Fibroblast of mammary gland (primary cell): ENCODE measurements at regions not wholly inside any gene's neighbourhood (a gene's known extent, or its start where the extent isn't known, plus 50 kb on each side); places are given as distances from the start of the nearest gene placed in this dataset.
A peak's percentile ranks its signal among the peaks of the same experiment; 100 is the strongest.
"Not testable (repeated sequence)": the region's sequence is repeated elsewhere in the genome, so short reads cannot be mapped to it uniquely, and the experiment has no call there.

Source experiments
- DNase-seq: peaks from one replicate; pipeline ENCODE4 v3.0.0-alpha.2; 2010; ENCODE audit warnings: low read depth
- H3K4me3 ChIP-seq: 2 replicates; pipeline ENCODE4 v1.5.1; 2011; ENCODE audit warnings: low read depth, mild to moderate bottlenecking, low read length, moderate library complexity; ENCODE audit not compliant: control insufficient read depth

GRCh38 chr1:149321732-149322016 is 153.2 kb upstream of the NBPF19 start:
- not testable (repeated sequence) for DNase-seq, H3K4me3 ChIP-seq

DNA sequence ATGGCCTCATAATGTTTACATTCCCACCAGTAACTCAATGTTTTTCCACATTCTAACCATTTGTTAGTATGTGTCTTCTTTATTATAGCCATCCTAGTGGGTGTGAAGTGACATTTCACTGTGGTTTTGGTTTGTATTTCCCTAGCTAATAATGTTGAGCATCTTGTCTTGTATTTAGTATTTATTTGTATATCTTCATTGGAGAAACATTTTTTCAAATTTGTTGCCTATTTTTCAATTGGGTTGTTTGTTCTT is 144.8 kb upstream of the NBPF19 start:
- H3K4me3 ChIP-seq, DNase-seq: not testable (repeated sequence)

DNA sequence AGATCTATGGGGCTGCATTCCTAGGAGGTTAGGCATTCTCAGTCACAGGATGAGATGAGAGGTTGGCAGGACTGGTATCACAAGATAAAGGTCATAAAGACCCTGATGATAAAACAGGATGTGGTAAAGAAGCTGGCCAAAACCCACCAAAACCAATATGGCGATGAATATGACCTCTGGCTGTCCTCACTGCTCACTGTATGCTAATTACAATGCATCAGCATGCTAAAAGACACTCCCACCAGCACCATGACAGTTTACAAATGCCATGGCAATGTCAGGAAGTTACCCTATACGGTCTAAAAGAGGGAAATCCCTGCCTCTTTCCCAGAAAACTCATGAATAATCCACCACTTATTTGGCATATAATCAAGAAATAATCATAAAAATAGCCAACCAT is 138.8 kb upstream of the NBPF19 start:
- not testable (repeated sequence) for DNase-seq, H3K4me3 ChIP-seq

DNA sequence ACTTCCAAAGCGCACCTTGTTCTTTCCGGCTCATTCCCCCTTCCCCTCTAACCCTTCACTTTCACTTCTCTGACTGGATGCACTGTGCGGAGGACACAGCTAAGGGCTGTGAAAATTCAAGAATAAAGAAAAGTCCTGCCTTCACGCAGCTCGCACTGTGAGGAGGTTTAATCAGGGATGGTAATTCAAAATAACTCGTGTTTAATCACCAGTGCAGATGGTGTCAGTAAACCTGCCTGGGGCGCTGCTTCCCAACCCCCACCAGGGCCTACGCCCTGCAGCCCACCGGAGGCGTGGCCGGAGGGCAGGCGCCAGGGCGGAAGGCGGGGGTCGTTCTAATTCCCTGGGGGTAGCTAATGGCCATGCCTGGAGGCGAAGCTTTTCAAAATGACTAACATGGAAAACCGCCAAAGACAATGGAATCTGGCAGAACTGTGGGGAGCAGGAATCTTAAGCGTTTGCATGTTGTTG is 136.6 kb upstream of the NBPF19 start:
- not testable (repeated sequence) for H3K4me3 ChIP-seq, DNase-seq

DNA sequence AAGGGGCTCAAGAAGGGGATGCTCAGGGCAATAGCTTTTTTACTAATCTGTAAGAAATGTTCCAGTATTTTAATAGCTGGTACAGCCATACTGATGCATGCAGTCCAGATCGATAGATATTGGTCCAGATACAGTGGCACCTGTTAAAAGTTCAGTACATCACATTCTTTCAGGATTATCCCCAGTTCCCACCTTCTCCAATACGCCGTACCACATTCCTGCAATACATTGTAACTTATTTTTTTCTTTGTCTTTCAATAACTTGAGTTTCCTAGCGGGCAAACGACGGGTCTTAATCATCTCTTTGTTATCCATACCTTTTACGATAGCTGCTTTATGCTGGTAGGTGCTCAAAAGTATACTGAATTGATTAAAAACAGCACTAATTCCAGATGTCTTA is 136.1 kb upstream of the NBPF19 start:
- DNase-seq, H3K4me3 ChIP-seq: not testable (repeated sequence)

DNA sequence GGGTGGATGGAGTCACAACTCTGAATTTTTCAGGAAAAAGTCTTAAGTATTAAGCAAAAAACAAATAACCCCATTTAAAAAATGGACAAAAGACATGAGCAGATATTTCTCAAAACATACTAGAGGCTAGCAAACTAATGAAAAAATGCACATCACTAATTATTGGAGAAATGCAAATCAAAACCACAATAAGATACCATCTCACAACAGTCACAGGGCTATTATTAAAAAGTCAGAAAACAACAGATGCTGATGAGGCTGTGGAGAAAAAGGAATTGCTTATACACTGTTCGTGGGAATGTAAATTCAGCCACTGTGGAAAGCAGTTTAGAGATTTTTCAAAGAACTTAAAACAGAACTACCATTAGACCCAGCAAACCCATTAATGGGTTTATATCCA is 125.4 kb upstream of the NBPF19 start:
- not testable (repeated sequence) for H3K4me3 ChIP-seq, DNase-seq

- not testable (repeated sequence) for DNase-seq, H3K4me3 ChIP-seq
These were observed 122.6 kb upstream of the NBPF19 start for GRCh38 chr1:149352205-149352604.

DNA sequence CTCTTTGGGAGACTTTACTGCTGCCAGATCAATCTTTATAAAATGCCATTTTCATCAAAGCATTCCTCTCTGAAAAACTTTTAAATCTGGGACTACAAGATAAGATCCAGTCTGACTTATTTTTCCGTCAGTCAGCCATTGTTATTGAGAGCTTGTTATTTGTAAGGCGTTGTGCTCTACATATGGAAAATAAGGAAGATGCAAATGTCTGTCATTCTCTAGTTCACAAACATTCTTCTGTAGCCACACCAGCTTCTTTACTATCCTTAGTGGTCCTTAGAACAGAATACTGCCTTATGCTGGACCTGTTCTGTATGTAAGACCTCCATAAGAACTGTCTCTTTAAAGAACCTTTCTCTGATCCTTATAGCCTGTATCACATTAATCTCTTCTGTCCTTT is 120.3 kb upstream of the NBPF19 start:
- DNase-seq, H3K4me3 ChIP-seq: not testable (repeated sequence)

DNA sequence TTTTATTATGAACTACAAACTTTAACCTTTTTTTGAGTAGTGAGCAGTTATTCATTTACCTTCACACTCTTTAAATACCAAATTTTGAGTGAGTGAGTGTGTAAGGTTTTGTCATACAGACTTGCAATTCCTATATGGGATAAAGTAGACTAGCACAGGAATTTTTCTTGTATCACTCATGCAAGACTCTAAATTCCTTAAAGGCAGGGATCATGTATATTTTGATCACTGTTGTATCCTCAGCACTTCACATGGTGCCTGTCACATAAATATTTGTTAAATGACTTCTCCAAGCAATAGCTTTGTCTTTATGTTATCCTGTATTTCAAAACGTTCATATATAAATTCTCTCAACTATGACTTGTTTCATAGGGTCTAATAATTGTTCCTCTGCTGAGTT is 119.1 kb upstream of the NBPF19 start:
- H3K4me3 ChIP-seq, DNase-seq: not testable (repeated sequence)

DNA sequence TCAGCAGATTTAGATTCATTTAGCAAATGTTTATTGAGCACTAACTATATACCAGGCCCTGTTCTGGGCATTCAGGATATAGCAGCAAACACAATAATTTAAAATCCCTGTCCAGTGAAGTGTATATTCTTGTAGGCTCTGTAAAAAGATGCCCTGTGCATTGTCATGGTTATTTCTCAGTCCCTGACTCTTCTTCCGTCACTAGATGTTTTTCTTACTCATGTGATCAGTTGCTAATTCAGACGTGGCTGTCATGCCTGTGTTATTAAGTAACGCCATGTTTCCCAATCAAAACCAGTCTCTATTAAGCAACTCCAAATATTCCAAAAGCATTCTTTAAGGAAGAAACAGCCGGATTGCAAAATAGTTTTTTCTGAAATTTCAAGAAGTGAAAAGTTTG is 118.7 kb upstream of the NBPF19 start:
- H3K4me3 ChIP-seq, DNase-seq: not testable (repeated sequence)

DNA sequence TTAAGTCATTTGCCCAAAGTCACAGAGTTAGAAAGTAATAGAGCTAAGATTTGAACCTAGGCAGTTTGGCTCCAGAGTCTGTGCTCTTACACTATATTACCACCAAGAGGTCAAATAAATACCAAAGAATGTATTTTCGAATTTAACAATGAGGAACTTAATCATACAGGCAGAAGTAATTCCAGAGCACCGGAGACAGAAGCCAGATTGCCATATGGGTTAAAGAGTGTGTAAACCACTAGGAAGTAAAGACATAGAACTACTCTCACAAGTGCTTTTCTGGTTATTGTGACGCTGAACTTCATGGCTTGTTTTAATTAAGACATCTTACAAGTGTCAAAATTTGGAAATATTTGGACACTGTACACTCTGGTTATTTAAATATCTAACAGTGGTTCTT is 114.5 kb upstream of the NBPF19 start:
- H3K4me3 ChIP-seq, DNase-seq: not testable (repeated sequence)

GRCh38 chr1:149361310-149361709 is 113.5 kb upstream of the NBPF19 start:
- DNase-seq, H3K4me3 ChIP-seq: not testable (repeated sequence)

GRCh38 chr1:149364188-149364981 is 110.5 kb upstream of the NBPF19 start:
- not testable (repeated sequence) for H3K4me3 ChIP-seq, DNase-seq

DNA sequence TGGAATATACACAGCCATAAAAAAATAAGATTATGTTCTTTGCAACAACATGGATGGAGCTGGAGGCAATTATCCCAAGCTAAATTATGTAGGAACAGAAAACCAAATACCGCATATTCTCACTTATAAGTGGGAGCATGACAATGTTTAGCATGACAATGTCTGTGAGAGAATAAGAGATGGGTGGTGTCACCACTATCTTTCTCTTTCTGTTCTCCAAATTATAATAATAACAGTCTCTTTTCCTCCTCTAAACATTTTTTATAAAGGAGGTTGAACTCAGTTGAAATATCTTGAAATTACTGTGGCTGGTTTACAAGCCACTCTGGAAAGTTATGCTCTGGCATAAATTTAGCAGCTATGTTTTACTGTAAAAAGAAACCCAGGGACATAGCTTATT is 108.4 kb upstream of the NBPF19 start:
- DNase-seq, H3K4me3 ChIP-seq: not testable (repeated sequence)

GRCh38 chr1:149367472-149368044 is 107.3 kb upstream of the NBPF19 start:
- not testable (repeated sequence) for DNase-seq, H3K4me3 ChIP-seq

DNA sequence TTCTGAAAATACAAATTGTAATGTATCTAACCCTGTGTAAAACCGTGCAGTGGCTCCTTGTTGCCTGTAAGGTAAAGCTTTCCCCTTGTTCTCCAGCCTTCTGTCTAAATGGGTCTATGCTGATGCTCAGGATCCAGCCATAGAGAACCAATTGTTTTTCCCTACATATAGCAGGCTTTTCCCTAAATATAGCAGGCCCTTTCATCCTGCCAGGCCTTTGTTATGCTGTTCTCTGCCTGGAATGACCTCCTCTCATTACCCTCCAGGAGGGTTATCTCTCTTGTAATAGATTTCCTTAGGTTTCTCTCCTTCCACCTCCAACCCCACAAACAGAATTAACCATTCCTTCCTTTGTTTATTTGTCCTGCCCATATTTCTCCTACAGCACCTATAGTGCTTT is 106.5 kb upstream of the NBPF19 start:
- DNase-seq, H3K4me3 ChIP-seq: not testable (repeated sequence)

DNA sequence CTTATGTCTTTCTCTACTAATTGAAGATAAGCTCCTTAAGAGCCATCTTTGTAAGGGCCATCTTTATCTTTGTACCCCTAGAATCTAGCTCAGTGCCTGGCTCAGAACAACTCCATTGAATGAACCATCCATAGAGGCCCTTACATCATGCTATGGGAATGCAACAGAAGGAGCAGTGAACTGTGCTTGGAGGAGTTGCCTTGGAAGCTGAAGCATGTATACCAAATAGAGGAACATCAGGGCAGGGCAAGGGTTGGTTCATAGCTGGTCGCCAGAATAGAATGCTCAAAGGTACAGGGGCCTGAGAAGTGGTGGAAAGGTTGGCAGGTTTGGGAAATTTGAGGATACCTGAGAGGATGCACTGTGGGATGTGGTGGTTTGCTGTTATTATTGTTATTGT is 105.8 kb upstream of the NBPF19 start:
- H3K4me3 ChIP-seq, DNase-seq: not testable (repeated sequence)

DNA sequence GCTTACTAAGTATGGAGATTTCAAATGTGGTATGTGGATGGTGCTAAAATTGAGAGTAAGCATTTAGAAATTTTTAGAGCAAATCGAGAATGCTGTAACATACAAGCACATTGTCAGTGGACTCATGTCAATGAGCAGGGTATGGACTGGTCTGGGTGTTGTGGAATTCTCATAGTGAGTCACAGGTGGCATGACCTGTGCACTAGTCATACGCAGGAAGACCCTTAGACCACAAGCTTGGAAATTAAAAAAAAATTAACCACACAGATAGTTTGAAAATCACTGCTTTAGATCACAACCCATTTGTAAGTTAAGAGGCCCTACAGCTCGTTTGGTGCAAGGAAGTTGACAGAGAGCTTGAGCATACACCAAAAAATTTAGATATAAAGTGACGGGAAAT is 102.9 kb upstream of the NBPF19 start:
- not testable (repeated sequence) for DNase-seq, H3K4me3 ChIP-seq

DNA sequence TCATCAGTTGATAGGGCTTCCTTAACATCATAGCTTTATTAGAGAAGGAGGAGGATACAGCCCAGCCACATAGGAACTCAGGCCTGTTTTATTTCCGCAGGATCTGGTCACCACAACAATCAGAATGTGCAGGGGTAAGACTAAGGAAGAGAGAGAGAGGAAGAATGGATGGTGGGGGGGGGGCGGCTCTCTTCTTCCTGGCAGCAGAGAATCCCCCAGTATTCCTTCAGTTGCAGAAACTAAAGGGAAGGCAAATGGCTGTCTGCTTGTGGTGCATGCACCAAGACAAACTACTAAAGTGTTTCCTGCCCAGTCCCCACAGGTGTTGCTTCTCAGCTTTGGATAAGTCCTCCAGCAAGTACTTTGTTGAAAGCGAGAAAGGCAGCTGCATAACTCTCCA is 96.4 kb upstream of the NBPF19 start:
- DNase-seq, H3K4me3 ChIP-seq: not testable (repeated sequence)

GRCh38 chr1:149390173-149390926 is 84.5 kb upstream of the NBPF19 start:
- peak; percentile 74 for DNase-seq
- peak overlapping the region; percentile 33 for H3K4me3 ChIP-seq
